ENCODE measurements at regions not wholly inside any gene's neighbourhood (a gene's known extent, or its start where the extent isn't known, plus 50 kb on each side); places are given as distances from the start of the nearest gene placed in this dataset.

DNA sequence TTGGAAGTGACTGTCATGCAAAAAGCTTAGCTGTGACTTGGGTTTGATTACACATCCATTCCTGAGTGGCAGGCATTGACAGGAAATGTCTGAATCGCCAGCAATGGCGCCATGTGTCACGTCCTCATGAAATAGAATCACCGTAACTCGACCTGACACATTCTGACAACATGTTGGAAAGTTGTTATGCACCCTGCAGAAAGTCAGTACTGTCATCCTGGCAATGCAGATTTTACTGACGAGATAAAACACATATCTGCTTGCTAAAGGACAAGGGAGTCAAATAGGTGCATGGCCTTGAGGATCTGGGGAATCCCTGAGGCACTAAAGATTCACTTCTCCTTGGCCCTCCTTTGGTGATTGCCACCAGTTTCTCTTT, 344.2 kb downstream of the SPATA31D1 start:
- no peak overlapping the region for H3K27ac ChIP-seq
- TF ChIP-seq ZFX (IDR thresholded peaks at IDR 0.05), result no peak
- TF ChIP-seq, protein P1, sequence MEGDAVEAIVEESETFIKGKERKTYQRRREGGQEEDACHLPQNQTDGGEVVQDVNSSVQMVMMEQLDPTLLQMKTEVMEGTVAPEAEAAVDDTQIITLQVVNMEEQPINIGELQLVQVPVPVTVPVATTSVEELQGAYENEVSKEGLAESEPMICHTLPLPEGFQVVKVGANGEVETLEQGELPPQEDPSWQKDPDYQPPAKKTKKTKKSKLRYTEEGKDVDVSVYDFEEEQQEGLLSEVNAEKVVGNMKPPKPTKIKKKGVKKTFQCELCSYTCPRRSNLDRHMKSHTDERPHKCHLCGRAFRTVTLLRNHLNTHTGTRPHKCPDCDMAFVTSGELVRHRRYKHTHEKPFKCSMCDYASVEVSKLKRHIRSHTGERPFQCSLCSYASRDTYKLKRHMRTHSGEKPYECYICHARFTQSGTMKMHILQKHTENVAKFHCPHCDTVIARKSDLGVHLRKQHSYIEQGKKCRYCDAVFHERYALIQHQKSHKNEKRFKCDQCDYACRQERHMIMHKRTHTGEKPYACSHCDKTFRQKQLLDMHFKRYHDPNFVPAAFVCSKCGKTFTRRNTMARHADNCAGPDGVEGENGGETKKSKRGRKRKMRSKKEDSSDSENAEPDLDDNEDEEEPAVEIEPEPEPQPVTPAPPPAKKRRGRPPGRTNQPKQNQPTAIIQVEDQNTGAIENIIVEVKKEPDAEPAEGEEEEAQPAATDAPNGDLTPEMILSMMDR (conservative IDR thresholded peaks at IDR 0.05), result no peak

DNA sequence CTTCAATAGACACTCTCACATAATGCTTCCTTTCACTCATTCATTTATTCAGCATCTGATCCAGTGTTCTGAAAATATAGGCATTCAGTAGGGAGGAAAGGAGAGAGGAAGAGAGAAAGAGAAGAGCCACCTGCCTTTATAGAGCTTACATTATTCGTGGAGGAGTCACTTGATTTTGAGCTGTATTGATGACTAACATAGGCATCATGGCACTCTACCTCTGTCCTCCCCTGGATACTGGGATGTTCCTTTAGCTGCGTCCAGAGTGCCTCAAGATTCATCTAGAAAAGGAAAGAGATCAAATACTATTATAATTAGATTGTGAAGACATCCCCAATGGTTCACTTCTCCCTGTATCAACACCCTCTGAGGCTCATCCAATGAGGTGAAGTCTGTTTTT, 345.1 kb downstream of the SPATA31D1 start:
- TF ChIP-seq, protein P1 (conservative IDR thresholded peaks at IDR 0.05), result no peak
- TF ChIP-seq ZFX (IDR thresholded peaks at IDR 0.05), result no peak
- H3K27ac ChIP-seq, result no peak overlapping the region

DNA sequence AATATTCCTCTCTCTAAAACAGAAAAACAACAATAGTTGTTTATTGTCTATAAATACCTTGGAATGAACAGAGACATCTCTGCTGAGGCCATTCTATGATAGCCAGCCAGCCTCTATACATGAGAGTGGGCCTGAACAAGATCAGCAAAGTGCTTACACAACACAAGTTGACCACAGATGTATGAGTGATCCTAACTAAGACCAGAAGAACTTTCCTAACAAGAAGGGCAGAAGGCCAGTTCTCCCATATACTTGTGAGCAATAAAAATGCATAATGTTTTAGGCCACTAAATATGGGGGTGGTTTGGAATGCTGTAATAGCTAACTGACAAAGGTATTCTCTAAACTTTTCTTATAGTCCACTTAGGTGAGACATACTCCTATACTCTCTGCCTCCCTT, 345.7 kb downstream of the SPATA31D1 start:
- H3K27ac ChIP-seq, result no peak overlapping the region
- no peak for TF ChIP-seq ZFX (IDR thresholded peaks at IDR 0.05)
- TF ChIP-seq, protein P1 (conservative IDR thresholded peaks at IDR 0.05), result no peak

DNA sequence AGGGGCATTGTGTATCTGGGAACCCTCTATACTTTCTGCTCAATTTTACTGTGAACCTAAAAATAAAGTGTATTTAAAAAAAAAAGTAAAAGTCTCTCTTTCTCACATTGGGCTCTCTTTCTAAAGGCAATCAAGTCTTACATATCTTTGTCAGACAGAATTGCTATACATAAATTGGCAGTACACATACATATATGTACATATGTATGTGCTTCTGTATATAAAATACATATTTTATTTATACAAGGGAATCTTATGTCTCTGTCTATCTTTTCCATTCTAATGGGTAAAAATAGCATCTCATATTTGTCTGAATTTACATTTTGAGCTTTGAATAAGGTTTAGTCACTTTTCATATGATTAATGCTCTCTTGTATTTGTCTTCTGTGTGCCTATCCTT, 348.8 kb downstream of the SPATA31D1 start:
- no peak overlapping the region for H3K27ac ChIP-seq
- TF ChIP-seq, protein P1 (conservative IDR thresholded peaks at IDR 0.05), result no peak
- TF ChIP-seq ZFX (IDR thresholded peaks at IDR 0.05), result no peak

DNA sequence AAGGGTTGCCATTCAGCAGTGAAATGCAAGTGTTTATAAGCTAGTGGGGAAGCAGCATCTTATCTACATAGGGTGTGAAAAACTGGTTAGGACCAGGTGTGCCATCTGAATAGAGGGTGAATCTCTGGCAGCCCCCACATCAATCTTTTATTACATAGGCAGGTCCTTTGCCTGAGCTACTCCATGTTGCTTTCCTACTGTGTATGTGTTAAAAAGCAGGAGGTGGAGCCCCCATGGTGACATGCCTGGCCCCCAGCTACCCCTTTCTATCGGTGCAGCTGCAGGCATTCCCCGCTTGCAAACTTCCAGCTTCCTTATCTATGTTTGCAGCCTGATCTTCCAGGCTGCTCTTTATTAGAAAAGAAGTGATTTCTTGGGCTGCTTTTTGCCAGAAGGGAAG, 353.5 kb downstream of the SPATA31D1 start:
- no peak for TF ChIP-seq ZFX (IDR thresholded peaks at IDR 0.05)
- TF ChIP-seq, protein P1 (conservative IDR thresholded peaks at IDR 0.05), result no peak

DNA sequence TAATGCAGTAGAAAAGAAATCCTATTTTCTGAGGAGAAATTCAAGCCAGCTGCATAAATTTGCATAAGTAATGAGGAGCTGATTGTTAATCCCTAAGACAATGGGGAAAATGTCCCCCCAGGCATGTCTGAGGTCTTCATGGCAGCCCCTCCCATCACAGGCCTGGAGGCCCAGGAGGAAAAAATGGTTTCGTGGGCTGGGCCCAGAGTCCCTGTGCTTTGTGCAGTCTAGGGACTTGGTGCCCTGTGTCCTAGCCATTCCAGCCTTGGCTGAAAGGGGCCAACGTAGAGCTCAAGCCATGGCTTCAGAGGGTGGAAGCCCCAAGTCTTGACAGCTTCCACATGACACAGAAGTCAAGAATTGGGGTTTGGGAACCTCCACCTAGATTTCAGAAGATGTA, 357.5 kb downstream of the SPATA31D1 start:
- TF ChIP-seq ZFX (IDR thresholded peaks at IDR 0.05), result no peak
- TF ChIP-seq, protein P1 (conservative IDR thresholded peaks at IDR 0.05), result no peak
- H3K27ac ChIP-seq, result no peak overlapping the region

More for the DNA sequence above, 353.5 kb downstream of the SPATA31D1 start:
- no peak overlapping the region for H3K27ac ChIP-seq

DNA sequence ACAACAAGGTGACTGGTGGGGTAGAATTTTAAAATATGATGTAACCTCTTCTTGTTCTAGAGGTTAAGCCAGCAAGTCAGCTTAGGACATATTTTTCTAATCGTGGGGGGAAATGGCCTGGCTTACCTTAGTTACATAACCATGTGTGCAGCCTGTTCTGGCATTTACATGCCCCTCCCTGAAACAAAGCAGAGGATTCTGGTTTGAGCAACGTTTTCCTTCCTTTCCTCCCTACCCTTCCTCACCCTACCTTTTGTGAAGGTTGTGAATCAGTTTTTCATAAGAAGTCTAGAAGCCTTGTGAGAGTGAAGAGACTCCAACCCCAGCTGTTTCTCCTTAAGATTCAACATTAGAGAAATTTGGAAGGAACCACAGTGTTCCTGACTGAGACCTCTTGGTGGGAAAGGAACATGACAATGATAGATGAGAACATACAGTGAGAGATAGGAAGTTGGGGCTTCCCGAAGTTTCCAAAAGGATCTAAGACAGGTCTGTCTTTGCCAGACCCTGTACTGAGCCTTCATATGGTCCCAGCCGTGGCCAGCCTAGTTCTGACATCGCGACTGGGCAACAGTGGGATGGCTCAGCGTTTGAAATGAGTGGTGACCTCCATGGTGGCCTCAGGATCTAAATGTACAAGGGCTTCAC, 365.2 kb downstream of the SPATA31D1 start:
- no peak for TF ChIP-seq ZFX (IDR thresholded peaks at IDR 0.05)
- TF ChIP-seq, protein P1 (conservative IDR thresholded peaks at IDR 0.05), result no peak
- no peak overlapping the region for H3K27ac ChIP-seq
